ENCODE measurements at regions not wholly inside any gene's neighbourhood (a gene's known extent, or its start where the extent isn't known, plus 50 kb on each side); places are given as distances from the start of the nearest gene placed in this dataset.

GRCh38 chr6:125647391-125647790 lies 102.0 kb upstream of the HEY2 start:
- TF ChIP-seq POLR2A (IDR thresholded peaks at IDR 0.05) (no peak), CTCF (IDR thresholded peaks at IDR 0.05 in 4 of 5, conservative IDR thresholded peaks at IDR 0.05 in 1 of 5) (no peak)
